ENCODE measurements at regions not wholly inside any gene's neighbourhood (a gene's known extent, or its start where the extent isn't known, plus 50 kb on each side); places are given as distances from the start of the nearest gene placed in this dataset.

GRCh38 chr4:133621628-133622027, 472.5 kb downstream of the PCDH10 start:
- no peak overlapping the region for H3K4me3 ChIP-seq (ENCODE audit: low read depth, low read length)
- H3K27me3 ChIP-seq (ENCODE audit: control insufficient read depth, insufficient read depth, low read length): no peaks in the 10 kb centered on the region
- no peak for DNase-seq (ENCODE audit: low read depth)
- TF ChIP-seq CTCF (IDR thresholded peaks at IDR 0.05; ENCODE audit: insufficient read depth, low read depth, low read length): no peak
- no peaks in the 10 kb centered on the region for H3K36me3 ChIP-seq (ENCODE audit: control insufficient read depth, insufficient read depth, low read length)
- POLR2A ChIA-PET: no interaction called here
- CTCF ChIA-PET: interaction anchor here (1.5 kb wide), 1 partner anchor 20 kb away, joined by 3 read pairs; no protein-coding TSS in a partner anchor

GRCh38 chr4:133620555-133620954, 471.5 kb downstream of the PCDH10 start:
- Histone ChIP-seq H3K36me3 (ENCODE audit: control insufficient read depth, insufficient read depth, low read length) (no peaks in the 10 kb centered on the region), H3K4me3 (ENCODE audit: low read depth, low read length) (no peak overlapping the region), H3K27me3 (ENCODE audit: control insufficient read depth, insufficient read depth, low read length) (no peaks in the 10 kb centered on the region)
- ChIA-PET CTCF (interaction anchor here (1.5 kb wide), 1 partner anchor 19 kb away, joined by 3 read pairs; no protein-coding TSS in a partner anchor), POLR2A (no interaction called here)
- TF ChIP-seq CTCF (IDR thresholded peaks at IDR 0.05; ENCODE audit: insufficient read depth, low read depth, low read length): no peak
- DNase-seq (ENCODE audit: low read depth): no peak

GRCh38 chr4:133618963-133619362, 469.9 kb downstream of the PCDH10 start:
- ChIA-PET POLR2A (no interaction called here), CTCF (no interaction called here)
- H3K27me3 ChIP-seq (ENCODE audit: control insufficient read depth, insufficient read depth, low read length): no peaks in the 10 kb centered on the region
- no peak for DNase-seq (ENCODE audit: low read depth)
- H3K36me3 ChIP-seq (ENCODE audit: control insufficient read depth, insufficient read depth, low read length): no peaks in the 10 kb centered on the region
- no peak for TF ChIP-seq CTCF (IDR thresholded peaks at IDR 0.05; ENCODE audit: insufficient read depth, low read depth, low read length)
- no peak overlapping the region for H3K4me3 ChIP-seq (ENCODE audit: low read depth, low read length)

GRCh38 chr4:133600008-133600407, 450.9 kb downstream of the PCDH10 start:
- CTCF ChIA-PET: no interaction called here
- no peak for DNase-seq (ENCODE audit: low read depth)

GRCh38 chr4:133598779-133599178, 449.7 kb downstream of the PCDH10 start:
- no peak for DNase-seq (ENCODE audit: low read depth)
- CTCF ChIA-PET: no interaction called here
- no peak for TF ChIP-seq CTCF (IDR thresholded peaks at IDR 0.05; ENCODE audit: insufficient read depth, low read depth, low read length)

More at GRCh38 chr4:133600008-133600407, 450.9 kb downstream of the PCDH10 start:
- TF ChIP-seq CTCF (IDR thresholded peaks at IDR 0.05; ENCODE audit: insufficient read depth, low read depth, low read length): no peak
- Histone ChIP-seq H3K36me3 (ENCODE audit: control insufficient read depth, insufficient read depth, low read length) (no peaks in the 10 kb centered on the region), H3K4me3 (ENCODE audit: low read depth, low read length) (no peak overlapping the region), H3K27me3 (ENCODE audit: control insufficient read depth, insufficient read depth, low read length) (no peaks in the 10 kb centered on the region)
- POLR2A ChIA-PET: no interaction called here

More at GRCh38 chr4:133598779-133599178, 449.7 kb downstream of the PCDH10 start:
- H3K27me3 ChIP-seq (ENCODE audit: control insufficient read depth, insufficient read depth, low read length): no peaks in the 10 kb centered on the region
- H3K36me3 ChIP-seq (ENCODE audit: control insufficient read depth, insufficient read depth, low read length): no peaks in the 10 kb centered on the region
- no peak overlapping the region for H3K4me3 ChIP-seq (ENCODE audit: low read depth, low read length)
- POLR2A ChIA-PET: no interaction called here
